HEK293 (cell line): ENCODE measurements at regions not wholly inside any gene's neighbourhood (a gene's known extent, or its start where the extent isn't known, plus 50 kb on each side); places are given as distances from the start of the nearest gene placed in this dataset.

ENCODE experiments used
- CTCF ChIP-seq: fragments of 450-650 bp; formaldehyde crosslinking; IDR thresholded peaks from 2 replicates; pipeline ENCODE4 v1.5.1; 2016; ENCODE audit warnings: missing biosample characterization, missing genetic modification characterization
- REST ChIP-seq: fragments of 450-650 bp; formaldehyde crosslinking; IDR thresholded peaks from 2 replicates; pipeline ENCODE4 v1.5.1; 2016; ENCODE audit warnings: missing biosample characterization, missing genetic modification characterization
- ZNF175 ChIP-seq: fragments of 450-650 bp; formaldehyde crosslinking; IDR thresholded peaks from 2 replicates; pipeline ENCODE4 v1.5.1; 2016; ENCODE audit warnings: missing biosample characterization, missing genetic modification characterization
- ZNF335 ChIP-seq: fragments of 450-650 bp; formaldehyde crosslinking; conservative IDR thresholded peaks from 2 replicates; pipeline ENCODE4 v1.5.1; 2016; ENCODE audit warnings: missing biosample characterization, missing genetic modification characterization

GRCh38 chr6:99114769-99115406 lies 167.1 kb upstream of the FBXL4 start:
- TF ChIP-seq CTCF, result no peak
- no peak for TF ChIP-seq ZNF335
- no peak for TF ChIP-seq ZNF175 (tag by site-specific recombination)
- TF ChIP-seq REST (tag by site-specific recombination), result no peak
